ENCODE measurements at regions not wholly inside any gene's neighbourhood (a gene's known extent, or its start where the extent isn't known, plus 50 kb on each side); places are given as distances from the start of the nearest gene placed in this dataset.

- intact Hi-C loops (cut with micrococcal nuclease) = no loop called here
- no peaks in the 10 kb centered on the region for H3K36me3 Mint-ChIP-seq (ENCODE audit: low read depth)
- H3K27ac Mint-ChIP-seq = no peak overlapping the region
- no peaks in the 10 kb centered on the region for H3K27me3 Mint-ChIP-seq
- TF ChIP-seq, protein P1, sequence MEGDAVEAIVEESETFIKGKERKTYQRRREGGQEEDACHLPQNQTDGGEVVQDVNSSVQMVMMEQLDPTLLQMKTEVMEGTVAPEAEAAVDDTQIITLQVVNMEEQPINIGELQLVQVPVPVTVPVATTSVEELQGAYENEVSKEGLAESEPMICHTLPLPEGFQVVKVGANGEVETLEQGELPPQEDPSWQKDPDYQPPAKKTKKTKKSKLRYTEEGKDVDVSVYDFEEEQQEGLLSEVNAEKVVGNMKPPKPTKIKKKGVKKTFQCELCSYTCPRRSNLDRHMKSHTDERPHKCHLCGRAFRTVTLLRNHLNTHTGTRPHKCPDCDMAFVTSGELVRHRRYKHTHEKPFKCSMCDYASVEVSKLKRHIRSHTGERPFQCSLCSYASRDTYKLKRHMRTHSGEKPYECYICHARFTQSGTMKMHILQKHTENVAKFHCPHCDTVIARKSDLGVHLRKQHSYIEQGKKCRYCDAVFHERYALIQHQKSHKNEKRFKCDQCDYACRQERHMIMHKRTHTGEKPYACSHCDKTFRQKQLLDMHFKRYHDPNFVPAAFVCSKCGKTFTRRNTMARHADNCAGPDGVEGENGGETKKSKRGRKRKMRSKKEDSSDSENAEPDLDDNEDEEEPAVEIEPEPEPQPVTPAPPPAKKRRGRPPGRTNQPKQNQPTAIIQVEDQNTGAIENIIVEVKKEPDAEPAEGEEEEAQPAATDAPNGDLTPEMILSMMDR (IDR thresholded peaks at IDR 0.05) = no peak
- no peaks in the 10 kb centered on the region for H3K4me1 Mint-ChIP-seq (ENCODE audit: low read depth)
- ChIA-PET CTCF (no interaction called here), POLR2A (no interaction called here)
- H3K4me3 Mint-ChIP-seq = no peak overlapping the region
- no peak for DNase-seq
- ATAC-seq = no peak
- H3K9me3 Mint-ChIP-seq = peaks cover 10% of the 10 kb centered on the region
These were observed 1293.0 kb upstream of the TENM4 start for GRCh38 chr11:80733790-80734189.

DNA sequence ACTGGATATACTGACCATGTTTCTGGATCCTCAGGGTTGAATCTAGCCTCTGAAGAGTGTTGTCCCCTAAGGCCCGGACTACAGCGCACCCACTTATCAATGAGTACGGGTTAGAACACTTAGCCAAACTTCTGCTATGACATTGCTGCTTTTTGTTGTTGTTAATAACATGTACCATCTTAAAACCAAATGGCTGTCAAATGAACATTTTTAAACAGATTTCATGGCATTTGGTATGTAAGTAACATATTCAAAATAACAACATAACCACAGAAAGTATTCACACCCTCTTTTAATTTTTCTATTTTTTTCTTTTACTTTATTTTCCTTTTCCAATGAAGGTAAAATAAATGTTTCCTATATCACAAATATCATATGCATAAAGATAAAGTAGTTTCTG is 1292.5 kb upstream of the TENM4 start:
- H3K4me1 Mint-ChIP-seq (ENCODE audit: low read depth) = no peaks in the 10 kb centered on the region
- H3K9me3 Mint-ChIP-seq = peaks cover 10% of the 10 kb centered on the region
- no peaks in the 10 kb centered on the region for H3K36me3 Mint-ChIP-seq (ENCODE audit: low read depth)
- no peaks in the 10 kb centered on the region for H3K27me3 Mint-ChIP-seq
- no peak overlapping the region for H3K27ac Mint-ChIP-seq
- TF ChIP-seq, protein P1 (IDR thresholded peaks at IDR 0.05) = no peak
- DNase-seq (no peak), ATAC-seq (no peak)
- H3K4me3 Mint-ChIP-seq = no peak overlapping the region
- ChIA-PET POLR2A (no interaction called here), CTCF (no interaction called here)
- intact Hi-C loops (cut with micrococcal nuclease) = no loop called here

GRCh38 chr11:80727315-80727714 is 1286.5 kb upstream of the TENM4 start:
- H3K27ac Mint-ChIP-seq = no peak overlapping the region
- no peaks in the 10 kb centered on the region for H3K27me3 Mint-ChIP-seq
- DNase-seq (no peak), ATAC-seq (no peak)
- H3K9me3 Mint-ChIP-seq = peaks cover 3% of the 10 kb centered on the region
- H3K4me3 Mint-ChIP-seq = no peak overlapping the region
- TF ChIP-seq, protein P1 (IDR thresholded peaks at IDR 0.05) = no peak
- H3K36me3 Mint-ChIP-seq (ENCODE audit: low read depth) = no peaks in the 10 kb centered on the region
- intact Hi-C loops (cut with micrococcal nuclease) = no loop called here
- H3K4me1 Mint-ChIP-seq (ENCODE audit: low read depth) = no peaks in the 10 kb centered on the region
- ChIA-PET CTCF (no interaction called here), POLR2A (no interaction called here)

DNA sequence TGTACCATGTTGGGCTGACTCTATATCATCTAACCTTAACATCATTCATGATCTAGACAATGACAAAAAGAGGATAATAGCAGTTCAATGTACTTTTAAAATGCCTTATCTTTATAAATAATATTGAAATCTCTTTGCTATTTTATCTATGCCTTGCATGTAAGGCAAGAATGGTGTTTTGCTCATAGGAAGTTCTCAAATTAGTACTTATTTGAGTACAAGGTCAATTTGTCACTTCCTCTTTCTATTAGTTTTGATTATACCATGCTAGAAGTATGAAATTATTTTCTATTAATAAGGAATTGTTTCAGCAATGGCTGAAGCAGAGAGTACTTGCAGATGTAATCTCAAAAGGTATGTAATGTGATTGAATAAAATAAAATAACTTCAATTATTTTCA is 1285.4 kb upstream of the TENM4 start:
- no peak overlapping the region for H3K4me3 Mint-ChIP-seq
- H3K36me3 Mint-ChIP-seq (ENCODE audit: low read depth) = no peaks in the 10 kb centered on the region
- H3K4me1 Mint-ChIP-seq (ENCODE audit: low read depth) = no peaks in the 10 kb centered on the region
- POLR2A ChIA-PET = no interaction called here
- DNase-seq = no peak
- ATAC-seq = no peak
- TF ChIP-seq, protein P1 (IDR thresholded peaks at IDR 0.05) = no peak
- peaks cover 3% of the 10 kb centered on the region for H3K9me3 Mint-ChIP-seq
- intact Hi-C loops (cut with micrococcal nuclease) = no loop called here
- CTCF ChIA-PET = no interaction called here
- H3K27me3 Mint-ChIP-seq = no peaks in the 10 kb centered on the region
- no peak overlapping the region for H3K27ac Mint-ChIP-seq

- Mint-ChIP-seq H3K27me3 (no peaks in the 10 kb centered on the region), H3K9me3 (peaks cover 4% of the 10 kb centered on the region), H3K4me1 (ENCODE audit: low read depth) (no peaks in the 10 kb centered on the region), H3K36me3 (ENCODE audit: low read depth) (no peaks in the 10 kb centered on the region), H3K27ac (no peak overlapping the region), H3K4me3 (no peak overlapping the region)
- no peak for ATAC-seq
- TF ChIP-seq, protein P1 (IDR thresholded peaks at IDR 0.05) = no peak
- DNase-seq = no peak
- ChIA-PET CTCF (no interaction called here), POLR2A (no interaction called here)
- intact Hi-C loops (cut with micrococcal nuclease) = no loop called here
These were observed 1283.5 kb upstream of the TENM4 start for GRCh38 chr11:80724366-80724765.
